ENCODE measurements at regions not wholly inside any gene's neighbourhood (a gene's known extent, or its start where the extent isn't known, plus 50 kb on each side); places are given as distances from the start of the nearest gene placed in this dataset.

- no peak overlapping the region for H3K4me3 ChIP-seq (ENCODE audit: low read length)
- peaks cover 3% of the 10 kb centered on the region for H3K9me3 ChIP-seq (ENCODE audit: control insufficient read depth, low read depth, low read length)
- DNase-seq: no peak
- no peaks in the 10 kb centered on the region for H3K36me3 ChIP-seq (ENCODE audit: control insufficient read depth, insufficient read depth, low read length)
- no CpG with 5 or more reads among the region's 13 CpGs for WGBS (ENCODE audit: insufficient coverage, low lambda C conversion rate)
- H3K27me3 ChIP-seq (ENCODE audit: control insufficient read depth, insufficient read depth, low read length): no peaks in the 10 kb centered on the region
- no peak overlapping the region for H3K27ac ChIP-seq (ENCODE audit: low read length)
- peaks cover 5% of the 10 kb centered on the region for H3K4me1 ChIP-seq (ENCODE audit: control insufficient read depth, insufficient read depth, low read length)
Measured at GRCh38 chr6:56393615-56394612, 146.5 kb upstream of the COL21A1 start.

- H3K4me1 ChIP-seq (ENCODE audit: control insufficient read depth, insufficient read depth, low read length): peaks cover 19% of the 10 kb centered on the region
- no peak for DNase-seq
- H3K4me3 ChIP-seq (ENCODE audit: low read length): no peak overlapping the region
- peak overlapping the region; percentile 85 for H3K27ac ChIP-seq (ENCODE audit: low read length)
- no peaks in the 10 kb centered on the region for H3K36me3 ChIP-seq (ENCODE audit: control insufficient read depth, insufficient read depth, low read length)
- peaks cover 3% of the 10 kb centered on the region for H3K9me3 ChIP-seq (ENCODE audit: control insufficient read depth, low read depth, low read length)
- H3K27me3 ChIP-seq (ENCODE audit: control insufficient read depth, insufficient read depth, low read length): no peaks in the 10 kb centered on the region
Measured at GRCh38 chr6:56388415-56388755, 141.0 kb upstream of the COL21A1 start.

GRCh38 chr6:56387621-56388414, 140.4 kb upstream of the COL21A1 start:
- no peak overlapping the region for H3K4me3 ChIP-seq (ENCODE audit: low read length)
- peaks cover 19% of the 10 kb centered on the region for H3K4me1 ChIP-seq (ENCODE audit: control insufficient read depth, insufficient read depth, low read length)
- WGBS (ENCODE audit: insufficient coverage, low lambda C conversion rate): no CpG with 5 or more reads among the region's 2 CpGs
- no peaks in the 10 kb centered on the region for H3K27me3 ChIP-seq (ENCODE audit: control insufficient read depth, insufficient read depth, low read length)
- no peaks in the 10 kb centered on the region for H3K36me3 ChIP-seq (ENCODE audit: control insufficient read depth, insufficient read depth, low read length)
- peak overlapping the region; percentile 85 for H3K27ac ChIP-seq (ENCODE audit: low read length)
- DNase-seq: peak; percentile 91 to 95
- peaks cover 3% of the 10 kb centered on the region for H3K9me3 ChIP-seq (ENCODE audit: control insufficient read depth, low read depth, low read length)

GRCh38 chr6:56386717-56387116, 139.3 kb upstream of the COL21A1 start:
- no peak for DNase-seq
- no peaks in the 10 kb centered on the region for H3K36me3 ChIP-seq (ENCODE audit: control insufficient read depth, insufficient read depth, low read length)
- peaks cover 3% of the 10 kb centered on the region for H3K9me3 ChIP-seq (ENCODE audit: control insufficient read depth, low read depth, low read length)
- H3K4me1 ChIP-seq (ENCODE audit: control insufficient read depth, insufficient read depth, low read length): peaks cover 25% of the 10 kb centered on the region
- no peaks in the 10 kb centered on the region for H3K27me3 ChIP-seq (ENCODE audit: control insufficient read depth, insufficient read depth, low read length)
- peak overlapping the region; percentile 45 for H3K27ac ChIP-seq (ENCODE audit: low read length)
- no CpG with 5 or more reads among the region's 1 CpG for WGBS (ENCODE audit: insufficient coverage, low lambda C conversion rate)
- H3K4me3 ChIP-seq (ENCODE audit: low read length): no peak overlapping the region

- peaks cover 29% of the 10 kb centered on the region for H3K4me1 ChIP-seq (ENCODE audit: control insufficient read depth, insufficient read depth, low read length)
- H3K4me3 ChIP-seq (ENCODE audit: low read length): no peak overlapping the region
- no peak for DNase-seq
- H3K36me3 ChIP-seq (ENCODE audit: control insufficient read depth, insufficient read depth, low read length): no peaks in the 10 kb centered on the region
- no peaks in the 10 kb centered on the region for H3K27me3 ChIP-seq (ENCODE audit: control insufficient read depth, insufficient read depth, low read length)
- no peak overlapping the region for H3K27ac ChIP-seq (ENCODE audit: low read length)
- peaks cover 3% of the 10 kb centered on the region for H3K9me3 ChIP-seq (ENCODE audit: control insufficient read depth, low read depth, low read length)
- 100% methylated on average over 1 of the region's 6 CpGs for whole genome bisulfite sequencing (ENCODE audit: insufficient coverage, low lambda C conversion rate)
Measured at GRCh38 chr6:56385981-56386593, 138.7 kb upstream of the COL21A1 start.

GRCh38 chr6:56383160-56383559, 135.8 kb upstream of the COL21A1 start:
- no peak for DNase-seq
- no peak overlapping the region for H3K27ac ChIP-seq (ENCODE audit: low read length)
- no peak overlapping the region for H3K4me3 ChIP-seq (ENCODE audit: low read length)
- H3K27me3 ChIP-seq (ENCODE audit: control insufficient read depth, insufficient read depth, low read length): no peaks in the 10 kb centered on the region
- peaks cover 27% of the 10 kb centered on the region for H3K4me1 ChIP-seq (ENCODE audit: control insufficient read depth, insufficient read depth, low read length)
- H3K9me3 ChIP-seq (ENCODE audit: control insufficient read depth, low read depth, low read length): no peaks in the 10 kb centered on the region
- no peaks in the 10 kb centered on the region for H3K36me3 ChIP-seq (ENCODE audit: control insufficient read depth, insufficient read depth, low read length)
- WGBS (ENCODE audit: insufficient coverage, low lambda C conversion rate): no CpG with 5 or more reads among the region's 1 CpG

GRCh38 chr6:56382416-56382940, 135.1 kb upstream of the COL21A1 start:
- no peak overlapping the region for H3K27ac ChIP-seq (ENCODE audit: low read length)
- H3K27me3 ChIP-seq (ENCODE audit: control insufficient read depth, insufficient read depth, low read length): no peaks in the 10 kb centered on the region
- DNase-seq: no peak
- no peaks in the 10 kb centered on the region for H3K36me3 ChIP-seq (ENCODE audit: control insufficient read depth, insufficient read depth, low read length)
- H3K9me3 ChIP-seq (ENCODE audit: control insufficient read depth, low read depth, low read length): no peaks in the 10 kb centered on the region
- H3K4me1 ChIP-seq (ENCODE audit: control insufficient read depth, insufficient read depth, low read length): peaks cover 21% of the 10 kb centered on the region
- no peak overlapping the region for H3K4me3 ChIP-seq (ENCODE audit: low read length)

GRCh38 chr6:56381801-56382251, 134.4 kb upstream of the COL21A1 start:
- Histone ChIP-seq H3K27ac (ENCODE audit: low read length) (no peak overlapping the region), H3K36me3 (ENCODE audit: control insufficient read depth, insufficient read depth, low read length) (no peaks in the 10 kb centered on the region), H3K4me3 (ENCODE audit: low read length) (no peak overlapping the region), H3K9me3 (ENCODE audit: control insufficient read depth, low read depth, low read length) (no peaks in the 10 kb centered on the region), H3K4me1 (ENCODE audit: control insufficient read depth, insufficient read depth, low read length) (peaks cover 16% of the 10 kb centered on the region), H3K27me3 (ENCODE audit: control insufficient read depth, insufficient read depth, low read length) (no peaks in the 10 kb centered on the region)
- no CpG with 5 or more reads among the region's 4 CpGs for WGBS (ENCODE audit: insufficient coverage, low lambda C conversion rate)
- DNase-seq: peak in 1 of 2 donors; percentile 58

- Histone ChIP-seq H3K27ac (ENCODE audit: low read length) (no peak overlapping the region), H3K4me1 (ENCODE audit: control insufficient read depth, insufficient read depth, low read length) (peaks cover 12% of the 10 kb centered on the region), H3K36me3 (ENCODE audit: control insufficient read depth, insufficient read depth, low read length) (no peaks in the 10 kb centered on the region), H3K27me3 (ENCODE audit: control insufficient read depth, insufficient read depth, low read length) (no peaks in the 10 kb centered on the region), H3K9me3 (ENCODE audit: control insufficient read depth, low read depth, low read length) (no peaks in the 10 kb centered on the region), H3K4me3 (ENCODE audit: low read length) (no peak overlapping the region)
- no peak for DNase-seq
- no CpG with 5 or more reads among the region's 1 CpG for WGBS (ENCODE audit: insufficient coverage, low lambda C conversion rate)
Measured at GRCh38 chr6:56380476-56380875, 133.1 kb upstream of the COL21A1 start.

- no peaks in the 10 kb centered on the region for H3K36me3 ChIP-seq (ENCODE audit: control insufficient read depth, insufficient read depth, low read length)
- H3K4me1 ChIP-seq (ENCODE audit: control insufficient read depth, insufficient read depth, low read length): peaks cover 12% of the 10 kb centered on the region
- H3K9me3 ChIP-seq (ENCODE audit: control insufficient read depth, low read depth, low read length): no peaks in the 10 kb centered on the region
- no peaks in the 10 kb centered on the region for H3K27me3 ChIP-seq (ENCODE audit: control insufficient read depth, insufficient read depth, low read length)
- no peak for DNase-seq
- H3K27ac ChIP-seq (ENCODE audit: low read length): no peak overlapping the region
- no peak overlapping the region for H3K4me3 ChIP-seq (ENCODE audit: low read length)
- WGBS (ENCODE audit: insufficient coverage, low lambda C conversion rate): 100% methylated on average over 1 of the region's 7 CpGs
Measured at GRCh38 chr6:56378966-56379585, 131.7 kb upstream of the COL21A1 start.
